ENCODE measurements at regions not wholly inside any gene's neighbourhood (a gene's known extent, or its start where the extent isn't known, plus 50 kb on each side); places are given as distances from the start of the nearest gene placed in this dataset.

DNA sequence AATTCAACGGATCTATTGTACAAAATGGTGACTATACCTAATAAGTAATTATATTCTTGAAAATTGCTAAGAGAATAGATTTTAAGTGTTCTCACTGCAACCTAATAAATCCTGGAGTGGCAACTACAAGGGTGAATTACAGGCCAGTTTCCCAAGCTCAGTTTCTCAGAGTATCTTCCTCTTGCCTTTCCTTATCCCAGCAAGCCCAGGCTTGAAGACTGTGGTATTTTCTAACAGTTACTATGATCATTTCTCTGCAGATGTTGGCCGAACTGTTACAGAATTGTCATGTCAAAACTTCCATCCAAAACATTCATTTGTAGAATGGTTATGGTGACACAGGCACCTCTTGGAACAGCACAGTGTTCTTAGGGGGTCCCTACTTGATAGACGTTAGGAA, 138.1 kb upstream of the PTCHD4 start:
- no peak for TF ChIP-seq JUND (IDR thresholded peaks at IDR 0.05; ENCODE audit: low read depth)
- in situ Hi-C loops (cut with HindIII; ENCODE audit: low pct_unique_long_range_greater_than_20kb, low sequenced_read_pairs) = no loop called here
- no peak for DNase-seq (ENCODE audit: low read depth in 1 of 2, low spot score in 1 of 2)

DNA sequence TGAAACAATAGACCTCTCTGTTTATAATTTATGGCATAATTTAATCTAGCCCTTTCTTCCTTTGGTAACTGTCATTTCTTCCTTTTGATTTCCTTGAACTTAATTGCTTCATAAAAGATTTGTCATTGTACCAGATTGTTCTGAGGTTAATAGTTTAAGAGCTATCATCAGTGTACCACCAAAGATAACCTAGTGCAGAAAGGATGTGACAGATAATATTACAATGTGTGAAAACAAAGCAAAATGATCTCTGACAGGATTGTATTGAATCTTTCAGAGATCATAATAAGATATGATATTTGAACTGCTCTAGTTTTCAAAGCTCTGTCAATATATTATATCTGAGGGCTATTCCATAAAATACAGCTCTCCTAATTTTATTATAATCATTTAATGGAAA, 132.1 kb upstream of the PTCHD4 start:
- in situ Hi-C loops (cut with HindIII; ENCODE audit: low pct_unique_long_range_greater_than_20kb, low sequenced_read_pairs) = no loop called here
- no peak for TF ChIP-seq JUND (IDR thresholded peaks at IDR 0.05; ENCODE audit: low read depth)
- no peak for DNase-seq (ENCODE audit: low read depth in 1 of 2, low spot score in 1 of 2)

DNA sequence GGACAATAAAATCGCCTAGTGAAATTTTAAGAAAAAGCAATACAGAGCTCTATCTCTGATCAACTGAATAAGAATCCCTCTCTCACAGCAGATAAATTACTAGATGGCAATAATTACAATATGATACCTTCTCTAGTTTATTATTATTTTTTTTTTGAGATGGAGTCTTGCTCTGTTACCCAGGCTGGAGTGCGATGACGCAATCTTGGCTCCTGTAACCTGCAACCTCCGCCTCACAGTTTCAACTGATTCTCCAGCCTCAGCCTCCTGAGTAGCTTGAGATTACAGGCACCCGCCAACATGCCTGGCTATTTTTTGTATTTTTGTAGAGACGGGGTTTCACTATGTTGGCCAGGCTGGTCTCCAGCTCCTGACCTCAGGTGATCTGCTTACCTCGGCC, 129.3 kb upstream of the PTCHD4 start:
- no peak for DNase-seq (ENCODE audit: low read depth in 1 of 2, low spot score in 1 of 2)
- in situ Hi-C loops (cut with HindIII; ENCODE audit: low pct_unique_long_range_greater_than_20kb, low sequenced_read_pairs) = no loop called here
- TF ChIP-seq JUND (IDR thresholded peaks at IDR 0.05; ENCODE audit: low read depth) = no peak

DNA sequence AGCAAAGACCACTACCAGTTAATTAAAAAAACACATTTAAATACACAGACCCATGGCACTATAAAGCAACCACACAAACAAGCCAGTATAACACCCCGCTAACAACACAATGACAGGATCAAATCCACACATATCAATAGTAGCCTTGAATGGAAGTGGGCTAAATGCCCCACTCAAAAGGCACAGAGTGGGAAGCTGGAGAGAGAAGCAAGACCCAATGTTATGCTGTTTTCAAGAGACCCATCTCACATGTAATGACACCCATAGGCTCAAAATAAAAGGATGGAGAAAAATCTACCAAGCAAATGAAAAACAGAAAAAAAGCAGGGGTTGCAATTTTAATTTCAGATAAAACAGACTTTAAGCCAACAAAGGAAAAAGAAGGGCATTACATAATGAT, 125.4 kb upstream of the PTCHD4 start:
- DNase-seq (ENCODE audit: low read depth in 1 of 2, low spot score in 1 of 2) = no peak
- in situ Hi-C loops (cut with HindIII; ENCODE audit: low pct_unique_long_range_greater_than_20kb, low sequenced_read_pairs) = no loop called here
- TF ChIP-seq JUND (IDR thresholded peaks at IDR 0.05; ENCODE audit: low read depth) = no peak

DNA sequence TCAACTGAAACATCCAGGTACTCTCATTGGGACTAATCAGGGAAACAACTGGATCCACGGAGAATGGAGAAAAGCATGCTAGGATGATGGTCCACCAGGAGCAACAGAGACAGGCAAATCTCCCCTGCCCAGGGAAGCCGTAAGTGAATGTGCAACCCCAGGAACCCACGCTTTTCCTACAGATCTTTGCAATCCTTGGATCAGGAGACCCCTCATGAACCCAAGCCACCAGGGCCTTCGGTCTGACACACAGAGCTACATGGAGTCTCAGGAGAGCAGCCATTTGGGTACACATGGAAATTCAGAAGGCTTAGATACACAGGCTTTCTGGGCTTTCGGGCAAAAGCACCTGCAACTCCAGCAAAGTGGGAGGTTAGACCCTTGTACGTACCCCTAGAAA, 122.1 kb upstream of the PTCHD4 start:
- no peak for DNase-seq (ENCODE audit: low read depth in 1 of 2, low spot score in 1 of 2)
- in situ Hi-C loops (cut with HindIII; ENCODE audit: low pct_unique_long_range_greater_than_20kb, low sequenced_read_pairs) = no loop called here
- TF ChIP-seq JUND (IDR thresholded peaks at IDR 0.05; ENCODE audit: low read depth) = no peak

DNA sequence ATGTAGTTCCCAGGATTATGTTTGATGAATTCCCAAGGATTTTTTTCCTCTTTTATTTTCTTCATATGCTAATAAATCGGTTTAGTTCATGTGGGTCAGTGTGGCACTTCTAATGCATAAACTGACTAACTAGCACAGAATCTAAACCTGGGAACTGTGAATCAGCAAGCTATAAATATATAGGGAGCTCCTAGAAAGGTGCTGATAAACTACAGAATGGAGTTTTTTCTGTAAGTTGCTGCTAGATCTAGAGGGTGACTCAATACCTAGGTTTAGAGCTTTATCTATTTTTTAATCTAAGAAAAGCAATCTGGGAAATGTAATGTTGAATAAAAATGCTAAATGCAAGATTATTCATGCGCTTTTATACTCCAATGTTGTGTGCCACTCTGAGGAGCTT, 118.8 kb upstream of the PTCHD4 start:
- DNase-seq (ENCODE audit: low read depth in 1 of 2, low spot score in 1 of 2) = no peak
- no peak for TF ChIP-seq JUND (IDR thresholded peaks at IDR 0.05; ENCODE audit: low read depth)
- in situ Hi-C loops (cut with HindIII; ENCODE audit: low pct_unique_long_range_greater_than_20kb, low sequenced_read_pairs) = no loop called here

DNA sequence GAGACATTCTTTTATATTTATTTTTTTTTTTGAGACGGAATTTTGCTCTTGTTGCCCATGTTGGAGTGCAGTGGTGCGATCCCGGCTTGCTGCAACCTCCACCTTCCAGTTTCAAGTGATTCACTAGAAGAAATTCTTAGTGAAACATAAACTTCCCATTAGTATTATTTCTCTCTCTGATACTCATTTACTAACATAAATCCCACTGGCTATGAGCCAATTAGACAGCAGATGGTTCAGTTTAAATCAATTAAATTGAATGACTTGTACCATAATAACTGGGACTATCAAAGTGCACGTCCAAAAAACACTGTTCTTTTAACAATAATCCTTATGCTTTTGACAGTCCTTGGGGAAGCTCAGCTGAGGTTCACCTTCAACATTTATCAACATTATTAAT, 111.2 kb upstream of the PTCHD4 start:
- TF ChIP-seq JUND (IDR thresholded peaks at IDR 0.05; ENCODE audit: low read depth) = no peak
- in situ Hi-C loops (cut with HindIII; ENCODE audit: low pct_unique_long_range_greater_than_20kb, low sequenced_read_pairs) = no loop called here
- DNase-seq (ENCODE audit: low read depth in 1 of 2, low spot score in 1 of 2) = no peak

DNA sequence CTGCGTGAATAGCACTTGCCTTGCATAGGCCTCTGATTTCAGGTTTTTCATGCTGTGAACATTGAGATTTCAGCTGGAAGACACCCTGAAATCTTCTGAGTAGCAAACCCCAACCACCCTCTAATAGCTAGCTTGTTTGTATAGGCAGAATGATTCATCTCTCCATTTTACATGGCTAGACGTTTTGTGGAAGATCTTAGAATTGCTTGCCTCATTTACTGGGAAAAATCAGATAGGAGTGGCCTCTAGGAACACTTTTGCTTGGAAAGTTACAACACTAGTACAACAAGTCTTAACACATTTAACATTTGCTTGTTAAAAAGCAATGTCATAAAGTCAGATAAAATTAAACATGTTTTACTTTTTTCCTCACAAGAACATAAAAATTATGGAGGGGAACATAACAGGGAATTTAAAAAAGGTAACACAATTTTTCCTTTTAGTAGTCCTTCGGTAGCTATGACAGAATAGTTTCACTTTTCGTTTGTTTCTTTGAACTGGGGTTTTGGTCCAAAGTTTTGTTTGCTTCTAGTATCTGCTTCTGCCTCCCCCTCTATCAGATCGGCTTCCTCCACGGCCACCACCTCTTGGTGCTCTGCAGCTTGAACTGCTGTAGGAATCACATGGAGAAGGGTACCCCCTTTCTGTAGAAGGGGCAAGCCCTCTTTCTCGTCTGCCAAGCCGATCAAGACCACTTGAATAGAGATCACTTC, 102.2 kb upstream of the PTCHD4 start:
- in situ Hi-C loops (cut with HindIII; ENCODE audit: low pct_unique_long_range_greater_than_20kb, low sequenced_read_pairs) = no loop called here
- TF ChIP-seq JUND (IDR thresholded peaks at IDR 0.05; ENCODE audit: low read depth) = no peak
- DNase-seq (ENCODE audit: low read depth in 1 of 2, low spot score in 1 of 2) = no peak

DNA sequence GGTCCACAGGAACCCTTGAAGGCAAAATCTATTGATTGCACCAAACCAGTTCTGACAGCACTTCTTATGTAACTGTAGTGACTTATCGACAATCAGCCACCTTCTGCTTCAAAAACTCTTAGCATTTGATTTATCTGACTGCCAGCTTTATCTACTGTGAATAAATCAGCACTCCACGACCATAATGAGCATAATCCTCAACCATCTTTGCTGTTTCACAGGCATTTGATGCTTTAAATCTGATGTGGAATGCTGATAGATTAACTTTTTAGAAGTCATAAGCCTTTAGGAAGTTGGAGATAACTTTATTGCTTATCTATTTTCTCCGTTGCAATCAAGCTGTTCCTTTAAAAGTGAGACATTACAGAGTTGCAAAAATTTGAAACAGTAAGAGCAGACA, 101.5 kb upstream of the PTCHD4 start:
- DNase-seq (ENCODE audit: low read depth in 1 of 2, low spot score in 1 of 2) = no peak
- no peak for TF ChIP-seq JUND (IDR thresholded peaks at IDR 0.05; ENCODE audit: low read depth)
- in situ Hi-C loops (cut with HindIII; ENCODE audit: low pct_unique_long_range_greater_than_20kb, low sequenced_read_pairs) = no loop called here

DNA sequence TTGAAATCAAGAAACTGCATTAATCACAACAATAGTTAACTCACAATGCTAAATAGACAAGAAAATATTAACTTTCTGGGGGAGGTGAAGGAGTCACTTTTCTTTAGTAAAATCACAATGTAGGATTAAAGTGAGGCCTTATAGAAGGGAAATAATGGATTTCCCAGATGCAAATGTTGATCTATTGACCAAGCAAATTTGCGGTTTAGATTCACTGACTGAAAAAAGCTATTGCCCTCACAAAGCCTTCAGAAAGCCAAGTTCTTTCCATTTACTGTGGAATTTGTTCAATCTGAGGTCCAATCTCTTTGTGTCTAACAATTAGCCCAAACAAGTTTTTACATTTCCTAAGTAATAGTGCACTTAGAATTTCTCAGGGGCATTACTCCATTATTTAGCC, 95.1 kb upstream of the PTCHD4 start:
- no peak for TF ChIP-seq JUND (IDR thresholded peaks at IDR 0.05; ENCODE audit: low read depth)
- in situ Hi-C loops (cut with HindIII; ENCODE audit: low pct_unique_long_range_greater_than_20kb, low sequenced_read_pairs) = no loop called here
- no peak for DNase-seq (ENCODE audit: low read depth in 1 of 2, low spot score in 1 of 2)

DNA sequence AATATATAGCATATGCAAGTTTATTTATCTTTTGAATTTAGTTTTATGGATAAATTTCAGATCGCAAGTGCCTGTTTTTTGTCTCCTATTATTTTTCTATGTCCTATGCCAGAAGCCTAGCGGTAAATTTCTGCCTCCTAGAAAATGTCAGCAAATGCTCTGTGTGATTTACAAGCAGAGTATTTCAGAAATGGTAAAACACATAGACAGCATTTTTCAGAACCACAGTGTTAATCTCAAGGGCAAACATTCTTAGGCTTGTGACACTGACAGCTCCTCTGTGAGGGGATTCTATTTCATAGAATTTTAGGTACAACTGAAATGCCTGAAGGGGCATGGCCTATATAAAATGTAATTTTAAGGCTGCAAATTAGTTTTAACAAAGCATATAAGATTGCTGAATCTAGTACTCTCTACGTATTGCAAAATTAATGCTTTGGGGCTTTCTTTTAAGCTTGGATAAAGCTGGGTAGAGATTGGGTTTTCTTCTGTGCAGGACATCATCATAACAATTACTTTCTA, 89.9 kb upstream of the PTCHD4 start:
- in situ Hi-C loops (cut with HindIII; ENCODE audit: low pct_unique_long_range_greater_than_20kb, low sequenced_read_pairs) = no loop called here
- no peak for DNase-seq (ENCODE audit: low read depth in 1 of 2, low spot score in 1 of 2)
- TF ChIP-seq JUND (IDR thresholded peaks at IDR 0.05; ENCODE audit: low read depth) = no peak

DNA sequence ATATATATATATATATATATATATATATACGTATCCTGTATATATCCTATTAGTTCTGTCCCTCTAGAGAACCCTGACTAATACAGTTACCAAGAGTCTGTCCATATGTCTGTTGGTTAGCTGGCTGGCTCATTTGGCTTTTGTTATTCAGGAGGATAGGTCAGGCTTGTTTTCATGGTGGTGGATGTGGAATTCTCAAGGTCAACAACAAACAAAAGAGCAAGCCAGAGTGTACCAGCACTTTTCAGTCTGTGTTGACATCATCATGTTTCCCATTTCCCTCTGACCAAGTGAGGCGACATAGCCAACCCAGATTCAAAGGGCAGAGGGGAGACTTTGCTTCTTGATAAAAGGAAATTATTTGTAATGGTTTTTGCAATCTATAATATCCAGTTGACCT, 88.5 kb upstream of the PTCHD4 start:
- DNase-seq (ENCODE audit: low read depth in 1 of 2, low spot score in 1 of 2) = no peak
- no peak for TF ChIP-seq JUND (IDR thresholded peaks at IDR 0.05; ENCODE audit: low read depth)
- in situ Hi-C loops (cut with HindIII; ENCODE audit: low pct_unique_long_range_greater_than_20kb, low sequenced_read_pairs) = no loop called here

DNA sequence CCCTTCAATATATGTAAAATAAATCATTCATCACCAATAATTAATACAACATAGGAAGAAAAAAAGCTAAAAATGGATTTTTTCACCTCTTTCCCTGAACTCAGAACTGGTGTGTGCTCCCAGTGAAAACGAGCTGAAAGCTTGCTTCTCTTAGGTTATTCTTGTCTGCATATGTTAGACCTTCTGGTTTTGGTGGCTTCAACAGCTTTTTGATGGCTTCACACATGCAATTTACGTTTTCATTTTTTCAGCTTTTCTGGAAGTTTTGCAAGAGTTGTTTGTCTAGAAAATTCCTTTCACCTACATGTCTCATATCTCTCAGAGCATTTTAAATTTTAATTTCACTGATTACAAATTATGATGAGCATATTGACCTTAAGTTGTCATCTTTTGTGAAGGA, 86.9 kb upstream of the PTCHD4 start:
- TF ChIP-seq JUND (IDR thresholded peaks at IDR 0.05; ENCODE audit: low read depth) = no peak
- in situ Hi-C loops (cut with HindIII; ENCODE audit: low pct_unique_long_range_greater_than_20kb, low sequenced_read_pairs) = no loop called here

More for the DNA sequence above, 86.9 kb upstream of the PTCHD4 start:
- no peak for DNase-seq (ENCODE audit: low read depth in 1 of 2, low spot score in 1 of 2)

All from T47D (cell line).